ENCODE measurements at regions not wholly inside any gene's neighbourhood (a gene's known extent, or its start where the extent isn't known, plus 50 kb on each side); places are given as distances from the start of the nearest gene placed in this dataset.

DNA sequence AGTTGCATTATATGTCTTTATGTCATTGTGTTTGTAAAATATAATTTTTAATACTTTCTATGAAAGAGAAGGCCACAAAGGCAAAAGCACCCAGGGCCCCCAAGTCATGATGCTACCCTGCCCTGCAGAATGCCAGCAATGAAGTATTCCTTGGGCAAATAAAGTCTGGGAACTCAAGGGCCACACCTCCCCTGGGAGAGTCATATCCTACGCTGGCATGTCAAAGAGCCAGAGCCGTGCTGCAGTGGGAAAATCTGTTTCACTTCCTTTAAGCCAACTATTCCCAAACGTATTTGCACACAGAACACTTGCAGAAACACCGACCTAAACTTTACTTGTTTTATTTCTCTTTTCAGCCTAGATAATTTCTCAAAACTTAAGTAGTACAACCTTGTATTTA, 98.4 kb upstream of the KAZN start:
- H3K27ac ChIP-seq (ENCODE audit: low read depth in 2 of 2, low read length in 2 of 2), result no peak overlapping the region
- H3K36me3 ChIP-seq (ENCODE audit: control insufficient read depth in 2 of 2, insufficient read depth in 2 of 2, low read length in 2 of 2), result no peaks in the 10 kb centered on the region
- H3K4me1 ChIP-seq (ENCODE audit: control insufficient read depth in 2 of 2, insufficient read depth in 2 of 2, low read length in 2 of 2), result peaks cover 2 to 5% of the 10 kb centered on the region in 2 donors
- H3K27me3 ChIP-seq (ENCODE audit: control insufficient read depth in 2 of 2, insufficient read depth in 2 of 2, low read length in 2 of 2), result no peaks in the 10 kb centered on the region
- no peak overlapping the region for H3K9ac ChIP-seq (ENCODE audit: low read depth in 1 of 2, low read length in 2 of 2)
- H3K4me3 ChIP-seq (ENCODE audit: low read length in 2 of 2), result no peak overlapping the region
- H3K9me3 ChIP-seq (ENCODE audit: control insufficient read depth in 2 of 2, low read length in 2 of 2), result no peaks in the 10 kb centered on the region

DNA sequence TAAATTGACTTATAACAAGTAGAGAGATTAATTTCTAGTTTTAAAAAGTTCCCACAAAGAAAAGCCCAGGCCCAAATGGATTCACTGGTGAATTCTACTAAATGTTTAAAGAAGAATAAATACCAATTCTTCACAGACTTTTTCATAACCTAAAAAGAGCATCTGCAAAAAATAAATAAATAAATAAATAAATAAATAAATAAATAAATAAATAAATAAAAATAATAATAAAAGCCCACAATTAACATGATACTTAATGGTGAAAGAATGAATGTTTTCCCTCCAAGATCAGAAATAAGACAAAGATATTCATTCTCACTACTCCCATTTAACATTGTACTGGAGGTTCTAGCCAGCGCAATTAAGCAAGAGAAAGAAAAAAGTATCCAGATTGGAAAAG, 97.6 kb upstream of the KAZN start:
- H3K9ac ChIP-seq (ENCODE audit: low read depth in 1 of 2, low read length in 2 of 2), result no peak overlapping the region
- H3K4me1 ChIP-seq (ENCODE audit: control insufficient read depth in 2 of 2, insufficient read depth in 2 of 2, low read length in 2 of 2), result peaks cover 2 to 5% of the 10 kb centered on the region in 2 donors
- no peaks in the 10 kb centered on the region for H3K9me3 ChIP-seq (ENCODE audit: control insufficient read depth in 2 of 2, low read length in 2 of 2)
- no peak overlapping the region for H3K27ac ChIP-seq (ENCODE audit: low read depth in 2 of 2, low read length in 2 of 2)
- H3K36me3 ChIP-seq (ENCODE audit: control insufficient read depth in 2 of 2, insufficient read depth in 2 of 2, low read length in 2 of 2), result no peaks in the 10 kb centered on the region
- H3K27me3 ChIP-seq (ENCODE audit: control insufficient read depth in 2 of 2, insufficient read depth in 2 of 2, low read length in 2 of 2), result no peaks in the 10 kb centered on the region
- H3K4me3 ChIP-seq (ENCODE audit: low read length in 2 of 2), result no peak overlapping the region

DNA sequence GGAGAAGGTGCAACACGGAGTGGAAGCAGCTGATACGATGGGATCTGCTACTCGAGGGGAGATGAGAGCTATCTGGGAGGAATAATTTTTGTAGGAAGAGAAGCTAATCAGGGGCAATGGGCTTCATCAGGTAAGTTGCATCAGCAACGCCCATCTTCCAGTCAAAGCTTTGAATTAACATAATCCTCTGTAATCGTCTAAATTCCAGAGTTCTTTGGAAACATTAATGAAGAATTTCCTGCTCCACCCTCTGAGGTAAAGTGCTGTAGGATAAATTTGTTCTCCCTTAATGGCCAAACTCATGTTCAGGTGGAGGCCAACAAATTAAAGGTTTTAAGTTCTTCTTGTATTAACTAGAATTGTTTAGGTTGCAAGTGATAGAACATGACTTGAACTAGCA, 94.0 kb upstream of the KAZN start:
- H3K27me3 ChIP-seq (ENCODE audit: control insufficient read depth in 2 of 2, insufficient read depth in 2 of 2, low read length in 2 of 2), result no peaks in the 10 kb centered on the region
- H3K36me3 ChIP-seq (ENCODE audit: control insufficient read depth in 2 of 2, insufficient read depth in 2 of 2, low read length in 2 of 2), result no peaks in the 10 kb centered on the region
- H3K4me3 ChIP-seq (ENCODE audit: low read length in 2 of 2), result no peak overlapping the region
- no peak overlapping the region for H3K9ac ChIP-seq (ENCODE audit: low read depth in 1 of 2, low read length in 2 of 2)
- H3K27ac ChIP-seq (ENCODE audit: low read depth in 2 of 2, low read length in 2 of 2), result no peak overlapping the region
- peaks cover 2 to 4% of the 10 kb centered on the region in 2 donors for H3K4me1 ChIP-seq (ENCODE audit: control insufficient read depth in 2 of 2, insufficient read depth in 2 of 2, low read length in 2 of 2)
- no peaks in the 10 kb centered on the region for H3K9me3 ChIP-seq (ENCODE audit: control insufficient read depth in 2 of 2, low read length in 2 of 2)

GRCh38 chr1:14506471-14507255, 91.8 kb upstream of the KAZN start:
- H3K36me3 ChIP-seq (ENCODE audit: control insufficient read depth in 2 of 2, insufficient read depth in 2 of 2, low read length in 2 of 2), result no peaks in the 10 kb centered on the region
- H3K27me3 ChIP-seq (ENCODE audit: control insufficient read depth in 2 of 2, insufficient read depth in 2 of 2, low read length in 2 of 2), result no peaks in the 10 kb centered on the region
- H3K4me1 ChIP-seq (ENCODE audit: control insufficient read depth in 2 of 2, insufficient read depth in 2 of 2, low read length in 2 of 2), result no peaks in the 10 kb centered on the region
- H3K27ac ChIP-seq (ENCODE audit: low read depth in 2 of 2, low read length in 2 of 2), result no peak overlapping the region
- no peak overlapping the region for H3K4me3 ChIP-seq (ENCODE audit: low read length in 2 of 2)
- H3K9ac ChIP-seq (ENCODE audit: low read depth in 1 of 2, low read length in 2 of 2), result no peak overlapping the region
- H3K9me3 ChIP-seq (ENCODE audit: control insufficient read depth in 2 of 2, low read length in 2 of 2), result no peaks in the 10 kb centered on the region

DNA sequence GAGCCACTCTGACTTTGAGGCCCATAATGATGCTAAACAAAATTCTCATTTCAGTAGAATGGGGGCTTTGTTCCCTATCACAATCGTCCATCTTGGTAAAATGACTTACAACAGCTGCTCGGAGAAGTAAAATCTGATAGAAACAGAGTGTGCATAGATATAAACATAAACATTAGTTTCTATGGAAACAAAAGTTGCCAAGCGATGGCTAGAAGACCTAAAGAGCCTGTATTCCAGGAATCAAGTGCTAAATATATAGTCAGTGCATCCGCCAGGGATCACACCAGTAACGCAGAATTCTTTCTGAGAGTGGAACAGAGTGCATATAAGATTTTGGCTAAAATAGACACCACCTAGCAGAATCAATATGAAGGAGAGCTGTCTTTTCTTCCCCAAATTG, 91.2 kb upstream of the KAZN start:
- Histone ChIP-seq H3K27ac (ENCODE audit: low read depth in 2 of 2, low read length in 2 of 2) (no peak overlapping the region), H3K9me3 (ENCODE audit: control insufficient read depth in 2 of 2, low read length in 2 of 2) (no peaks in the 10 kb centered on the region), H3K36me3 (ENCODE audit: control insufficient read depth in 2 of 2, insufficient read depth in 2 of 2, low read length in 2 of 2) (no peaks in the 10 kb centered on the region), H3K9ac (ENCODE audit: low read depth in 1 of 2, low read length in 2 of 2) (no peak overlapping the region), H3K4me1 (ENCODE audit: control insufficient read depth in 2 of 2, insufficient read depth in 2 of 2, low read length in 2 of 2) (no peaks in the 10 kb centered on the region), H3K4me3 (ENCODE audit: low read length in 2 of 2) (no peak overlapping the region), H3K27me3 (ENCODE audit: control insufficient read depth in 2 of 2, insufficient read depth in 2 of 2, low read length in 2 of 2) (no peaks in the 10 kb centered on the region)

- Histone ChIP-seq H3K4me1 (ENCODE audit: control insufficient read depth in 2 of 2, insufficient read depth in 2 of 2, low read length in 2 of 2) (no peaks in the 10 kb centered on the region), H3K9ac (ENCODE audit: low read depth in 1 of 2, low read length in 2 of 2) (no peak overlapping the region), H3K9me3 (ENCODE audit: control insufficient read depth in 2 of 2, low read length in 2 of 2) (no peaks in the 10 kb centered on the region), H3K4me3 (ENCODE audit: low read length in 2 of 2) (no peak overlapping the region), H3K27ac (ENCODE audit: low read depth in 2 of 2, low read length in 2 of 2) (no peak overlapping the region), H3K36me3 (ENCODE audit: control insufficient read depth in 2 of 2, insufficient read depth in 2 of 2, low read length in 2 of 2) (no peaks in the 10 kb centered on the region), H3K27me3 (ENCODE audit: control insufficient read depth in 2 of 2, insufficient read depth in 2 of 2, low read length in 2 of 2) (no peaks in the 10 kb centered on the region)
Measured at GRCh38 chr1:14508613-14509012, 89.9 kb upstream of the KAZN start.

DNA sequence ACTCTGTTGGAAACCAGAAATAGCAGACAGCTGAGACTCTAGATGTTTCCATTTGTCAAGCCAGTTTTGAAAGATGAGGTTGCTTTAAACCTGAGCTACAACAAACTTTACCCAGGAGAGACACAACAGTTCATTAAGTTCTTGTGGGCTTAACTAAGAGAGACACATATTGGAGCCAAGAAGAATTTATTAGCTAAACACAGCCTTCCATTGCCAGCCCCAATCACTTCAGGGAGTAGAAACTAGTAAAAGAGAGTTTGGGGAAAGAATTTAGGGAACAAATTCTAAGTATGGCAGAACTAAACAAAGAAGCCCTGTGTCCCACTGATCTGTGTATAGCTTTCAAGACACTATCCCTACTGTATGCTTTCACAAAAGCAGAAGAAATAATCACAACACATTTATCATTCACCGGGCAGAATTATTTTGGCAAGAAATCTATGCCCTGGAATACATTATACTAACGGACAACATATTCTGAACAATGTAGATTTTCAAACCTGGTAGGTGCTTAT, 87.3 kb upstream of the KAZN start:
- H3K27ac ChIP-seq (ENCODE audit: low read depth in 2 of 2, low read length in 2 of 2), result no peak overlapping the region
- no peaks in the 10 kb centered on the region for H3K9me3 ChIP-seq (ENCODE audit: control insufficient read depth in 2 of 2, low read length in 2 of 2)
- no peak overlapping the region for H3K9ac ChIP-seq (ENCODE audit: low read depth in 1 of 2, low read length in 2 of 2)
- H3K4me3 ChIP-seq (ENCODE audit: low read length in 2 of 2), result no peak overlapping the region
- no peaks in the 10 kb centered on the region for H3K27me3 ChIP-seq (ENCODE audit: control insufficient read depth in 2 of 2, insufficient read depth in 2 of 2, low read length in 2 of 2)
- H3K36me3 ChIP-seq (ENCODE audit: control insufficient read depth in 2 of 2, insufficient read depth in 2 of 2, low read length in 2 of 2), result no peaks in the 10 kb centered on the region
- H3K4me1 ChIP-seq (ENCODE audit: control insufficient read depth in 2 of 2, insufficient read depth in 2 of 2, low read length in 2 of 2), result no peaks in the 10 kb centered on the region

GRCh38 chr1:14511796-14512585, 86.5 kb upstream of the KAZN start:
- H3K27me3 ChIP-seq (ENCODE audit: control insufficient read depth in 2 of 2, insufficient read depth in 2 of 2, low read length in 2 of 2), result no peaks in the 10 kb centered on the region
- H3K36me3 ChIP-seq (ENCODE audit: control insufficient read depth in 2 of 2, insufficient read depth in 2 of 2, low read length in 2 of 2), result no peaks in the 10 kb centered on the region
- H3K9ac ChIP-seq (ENCODE audit: low read depth in 1 of 2, low read length in 2 of 2), result no peak overlapping the region
- H3K9me3 ChIP-seq (ENCODE audit: control insufficient read depth in 2 of 2, low read length in 2 of 2), result no peaks in the 10 kb centered on the region
- H3K27ac ChIP-seq (ENCODE audit: low read depth in 2 of 2, low read length in 2 of 2), result no peak overlapping the region
- no peak overlapping the region for H3K4me3 ChIP-seq (ENCODE audit: low read length in 2 of 2)
- H3K4me1 ChIP-seq (ENCODE audit: control insufficient read depth in 2 of 2, insufficient read depth in 2 of 2, low read length in 2 of 2), result no peaks in the 10 kb centered on the region

DNA sequence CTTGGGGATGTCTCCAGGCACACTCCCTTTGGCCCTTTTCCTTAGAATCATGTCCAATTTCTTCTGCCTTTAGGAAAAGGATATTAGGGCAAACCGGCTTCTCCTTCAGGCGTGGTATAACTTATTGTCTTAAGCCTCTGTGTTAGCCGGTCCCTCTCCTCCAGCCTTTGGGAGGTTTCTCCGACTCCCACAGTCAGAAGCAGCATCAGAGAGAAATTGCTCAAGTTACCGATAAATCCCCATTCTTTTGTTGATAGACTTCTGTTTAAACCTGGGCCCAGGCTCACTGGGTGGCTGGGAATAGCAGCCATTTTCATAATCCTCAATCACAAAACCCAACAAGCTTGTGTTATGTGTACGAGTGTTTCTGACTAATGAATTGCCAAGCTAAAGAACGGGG, 85.4 kb upstream of the KAZN start:
- no peak overlapping the region for H3K27ac ChIP-seq (ENCODE audit: low read depth in 2 of 2, low read length in 2 of 2)
- no peak overlapping the region for H3K4me3 ChIP-seq (ENCODE audit: low read length in 2 of 2)
- H3K9ac ChIP-seq (ENCODE audit: low read depth in 1 of 2, low read length in 2 of 2), result no peak overlapping the region
- no peaks in the 10 kb centered on the region for H3K36me3 ChIP-seq (ENCODE audit: control insufficient read depth in 2 of 2, insufficient read depth in 2 of 2, low read length in 2 of 2)
- no peaks in the 10 kb centered on the region for H3K4me1 ChIP-seq (ENCODE audit: control insufficient read depth in 2 of 2, insufficient read depth in 2 of 2, low read length in 2 of 2)
- no peaks in the 10 kb centered on the region for H3K9me3 ChIP-seq (ENCODE audit: control insufficient read depth in 2 of 2, low read length in 2 of 2)
- no peaks in the 10 kb centered on the region for H3K27me3 ChIP-seq (ENCODE audit: control insufficient read depth in 2 of 2, insufficient read depth in 2 of 2, low read length in 2 of 2)

- Histone ChIP-seq H3K9me3 (ENCODE audit: control insufficient read depth in 2 of 2, low read length in 2 of 2) (no peaks in the 10 kb centered on the region), H3K36me3 (ENCODE audit: control insufficient read depth in 2 of 2, insufficient read depth in 2 of 2, low read length in 2 of 2) (no peaks in the 10 kb centered on the region), H3K4me1 (ENCODE audit: control insufficient read depth in 2 of 2, insufficient read depth in 2 of 2, low read length in 2 of 2) (no peaks in the 10 kb centered on the region), H3K4me3 (ENCODE audit: low read length in 2 of 2) (no peak overlapping the region), H3K27ac (ENCODE audit: low read depth in 2 of 2, low read length in 2 of 2) (no peak overlapping the region), H3K27me3 (ENCODE audit: control insufficient read depth in 2 of 2, insufficient read depth in 2 of 2, low read length in 2 of 2) (no peaks in the 10 kb centered on the region), H3K9ac (ENCODE audit: low read depth in 1 of 2, low read length in 2 of 2) (no peak overlapping the region)
Measured at GRCh38 chr1:14514739-14515138, 83.7 kb upstream of the KAZN start.
